HK-2 (cell line): ENCODE measurements at regions not wholly inside any gene's neighbourhood (a gene's known extent, or its start where the extent isn't known, plus 50 kb on each side); places are given as distances from the start of the nearest gene placed in this dataset.

Experiments used
- DNase-seq: peaks from one replicate; pipeline ENCODE4 v3.0.0-alpha.2; 2018; ENCODE audit not compliant: unreplicated experiment

DNA sequence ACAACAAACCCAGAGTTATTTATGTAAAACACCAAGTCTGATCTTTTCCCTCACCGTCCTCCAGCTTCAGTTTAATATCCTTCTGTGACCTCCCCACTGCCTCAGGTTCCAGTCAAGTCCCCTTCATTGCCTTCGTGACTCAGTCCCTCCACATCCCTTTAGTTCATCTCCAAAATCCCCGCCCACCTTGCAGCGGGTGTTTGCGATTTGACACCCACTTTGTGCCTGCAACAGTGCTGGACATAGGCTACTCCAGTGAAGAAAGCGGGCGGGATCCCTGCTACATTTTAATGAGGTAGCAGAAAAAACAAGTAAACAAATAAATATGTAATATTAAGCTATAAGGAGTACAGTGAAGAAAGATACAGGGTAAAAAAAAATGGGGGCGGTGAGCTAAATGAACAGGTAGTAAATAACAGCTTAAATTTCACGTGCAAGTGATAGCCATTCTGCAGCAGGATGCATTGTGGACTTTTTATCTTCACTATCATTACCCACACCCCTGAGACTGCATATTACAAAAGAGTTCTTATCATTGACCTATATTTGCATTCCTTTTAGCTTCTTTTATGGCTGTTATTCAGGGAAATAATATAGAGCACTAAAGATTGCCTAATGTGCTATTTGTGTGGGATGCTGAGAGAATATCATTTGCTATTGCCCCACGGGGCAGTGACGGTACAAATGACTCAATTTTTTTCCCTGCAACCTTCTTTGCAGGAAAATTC lies 222.8 kb upstream of the NUDT4 start:
- no peak for DNase-seq

DNA sequence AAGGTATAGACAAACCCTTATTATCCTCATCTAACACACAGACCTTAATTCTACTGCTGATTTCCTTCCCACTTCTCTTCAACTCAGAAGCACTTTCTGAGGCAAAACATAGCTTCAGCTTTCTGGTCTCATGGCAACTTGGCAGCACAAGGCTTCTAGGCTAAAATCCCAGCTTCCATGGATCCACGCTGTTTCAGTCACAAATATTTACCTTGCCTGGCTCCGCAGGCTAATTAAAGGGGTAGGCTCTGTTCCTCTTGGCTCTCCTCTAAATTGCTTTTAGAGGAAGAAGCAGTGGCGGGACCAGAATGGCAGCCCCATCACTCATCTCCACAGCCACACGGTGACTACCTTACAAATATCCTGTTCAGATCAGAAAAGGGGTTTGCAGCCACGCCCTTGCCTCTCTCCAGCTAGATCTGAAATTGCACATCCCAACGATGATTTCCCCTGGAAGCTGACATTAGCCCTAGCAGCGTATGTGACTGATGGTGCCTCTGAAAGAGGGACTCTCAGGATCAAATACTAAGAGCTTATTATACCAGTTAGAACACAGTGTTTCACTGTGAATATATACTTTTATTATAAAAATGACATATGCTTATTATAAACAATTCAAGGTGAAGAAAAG lies 221.5 kb upstream of the NUDT4 start:
- DNase-seq, result no peak

DNA sequence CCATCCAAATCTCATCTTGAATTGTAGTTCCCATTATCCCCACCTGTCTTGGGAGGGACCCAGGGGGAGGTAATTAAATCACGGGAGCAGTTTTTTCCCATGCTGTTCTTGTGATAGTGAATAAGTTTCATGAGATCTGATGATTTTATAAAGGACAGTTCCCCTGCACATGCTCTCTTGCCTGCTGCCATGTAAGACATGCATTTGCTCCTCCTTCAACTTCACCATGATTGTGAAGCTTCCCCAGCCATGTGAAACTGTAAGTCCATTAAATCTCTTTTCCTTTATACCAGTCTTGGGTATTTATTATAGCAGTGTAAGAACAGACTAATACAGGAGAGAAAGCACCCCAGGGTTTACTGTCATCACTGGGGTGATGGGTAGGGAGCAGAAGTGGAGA lies 220.4 kb upstream of the NUDT4 start:
- DNase-seq, result no peak

DNA sequence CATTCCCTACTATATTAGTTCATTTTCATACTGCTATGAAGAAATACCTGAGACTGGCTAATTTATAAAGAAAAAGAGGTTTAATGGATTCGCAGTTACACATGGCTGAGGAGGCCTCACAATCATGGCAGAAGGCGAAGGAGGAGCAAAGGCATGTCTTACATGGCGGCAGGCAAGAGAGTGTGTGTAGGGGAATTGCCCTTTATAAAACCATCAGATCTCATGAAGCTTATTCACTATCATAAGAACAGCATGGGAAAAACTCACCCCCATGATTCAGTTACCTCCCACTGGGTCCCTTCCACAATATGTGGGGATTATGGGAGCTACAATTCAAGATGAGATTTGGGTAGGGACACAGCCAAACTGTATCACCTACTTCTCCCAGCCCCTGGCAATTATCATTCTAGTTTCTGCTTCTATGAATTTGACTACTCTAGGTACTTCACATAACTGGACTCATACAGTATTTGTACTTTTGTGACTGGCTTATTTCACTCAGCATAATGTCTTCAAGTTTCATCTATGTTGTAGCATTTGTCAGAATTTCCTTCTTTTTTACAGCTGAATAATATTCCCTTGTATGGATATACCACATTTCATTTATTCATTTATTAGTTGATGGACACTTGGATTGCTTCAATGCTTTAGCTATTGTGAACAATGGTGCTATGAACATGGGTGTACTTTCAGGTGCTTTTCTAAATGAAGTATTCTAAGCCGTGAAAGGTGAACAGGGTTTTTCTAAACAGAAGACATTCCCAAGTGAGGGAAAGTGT lies 219.5 kb upstream of the NUDT4 start:
- DNase-seq, result no peak

DNA sequence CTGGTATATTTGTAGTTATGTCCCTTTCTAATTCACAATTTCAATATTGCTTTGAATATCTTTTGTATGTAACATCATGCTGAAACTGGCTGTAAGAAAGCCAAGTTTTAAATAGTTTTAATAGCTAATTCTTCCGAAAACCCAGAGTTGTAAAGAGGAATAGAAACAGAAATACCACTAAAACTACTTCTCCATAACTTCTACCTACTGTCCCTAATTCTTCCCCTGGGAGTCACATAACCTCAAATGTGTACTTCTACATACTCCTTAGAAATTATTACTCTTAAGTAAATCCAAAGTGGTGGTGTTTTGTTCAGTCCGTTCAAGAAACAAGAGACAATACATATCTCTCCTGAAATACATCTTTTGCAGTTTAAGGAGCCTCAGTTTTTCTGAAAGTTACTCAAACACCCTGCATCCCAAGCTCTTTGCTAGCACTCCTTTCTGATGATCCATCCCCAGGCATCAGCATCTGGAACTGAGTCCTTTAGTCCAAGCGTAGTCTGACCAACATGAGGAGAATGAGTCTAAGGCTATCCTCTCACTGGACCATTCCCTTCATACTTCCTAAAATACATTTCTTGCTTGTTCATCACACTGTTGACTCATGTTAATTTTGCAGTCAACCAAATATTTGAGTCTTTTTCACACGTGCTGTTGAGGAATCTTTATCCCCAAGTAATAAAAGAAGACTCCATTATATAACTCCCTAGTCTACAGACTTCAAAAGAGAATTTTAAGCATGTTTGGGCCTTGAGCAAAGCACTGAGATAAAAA lies 214.3 kb upstream of the NUDT4 start:
- no peak for DNase-seq

DNA sequence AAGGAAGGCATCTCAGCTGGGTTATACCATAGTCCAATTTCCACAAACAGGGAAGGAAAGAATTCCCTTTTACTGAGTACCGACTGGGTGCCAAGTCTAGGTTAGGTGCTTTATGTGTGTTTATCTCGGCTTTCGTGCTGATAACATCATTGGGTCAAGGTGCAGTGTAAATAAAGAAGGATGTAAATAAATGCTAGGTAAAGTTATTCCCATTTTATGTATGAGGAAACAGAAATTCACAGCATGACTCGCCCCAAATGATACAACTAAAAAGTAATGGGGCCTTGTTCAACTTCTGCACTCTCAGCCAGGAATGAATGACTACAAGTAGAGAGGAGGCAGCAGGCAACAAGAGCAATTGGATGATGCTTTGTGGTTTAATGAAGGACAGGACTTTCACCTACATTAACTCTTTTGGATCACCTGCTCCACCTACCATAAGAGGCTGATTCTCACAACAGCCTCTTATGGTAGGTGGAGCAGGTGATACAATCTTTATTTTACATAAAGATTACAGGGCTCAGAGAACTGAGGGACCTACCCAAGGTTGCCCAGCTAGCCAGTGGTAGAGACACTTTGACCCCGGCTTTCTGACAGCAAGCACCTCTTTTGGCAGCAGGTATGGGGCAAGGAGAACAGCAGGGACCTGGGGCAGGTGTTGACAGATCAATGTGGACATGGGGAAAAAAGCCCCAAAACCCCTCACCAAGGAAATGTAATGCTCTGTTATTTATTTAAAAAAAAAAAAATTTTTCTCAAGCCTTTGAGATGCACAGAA lies 213.4 kb upstream of the NUDT4 start:
- DNase-seq, result no peak

DNA sequence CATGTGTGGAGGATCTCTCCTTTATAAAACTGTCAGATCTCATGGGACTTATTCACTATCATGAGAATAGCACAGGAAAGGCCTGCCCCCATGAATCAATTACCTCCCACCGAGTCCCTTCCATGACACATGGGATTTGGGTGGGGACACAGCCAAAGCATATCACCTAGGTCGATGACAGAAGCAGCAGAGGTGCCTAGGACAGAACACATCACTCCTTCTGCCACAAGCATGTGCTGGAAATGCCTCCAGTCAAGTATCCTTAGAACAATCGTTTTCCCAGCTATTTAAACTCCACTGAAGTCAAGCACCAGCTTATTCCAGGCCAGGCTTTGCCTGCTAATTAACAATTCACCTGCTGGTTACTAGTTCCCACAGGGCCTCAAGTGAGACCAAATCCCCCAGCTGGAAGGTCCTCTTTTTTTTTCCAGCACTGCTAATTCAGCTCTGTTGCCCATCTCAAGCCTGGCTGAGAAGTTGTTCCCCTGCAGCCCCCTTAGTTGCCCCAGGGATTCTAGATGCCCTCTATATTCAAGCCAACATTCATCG lies 212.3 kb upstream of the NUDT4 start:
- DNase-seq, result no peak

DNA sequence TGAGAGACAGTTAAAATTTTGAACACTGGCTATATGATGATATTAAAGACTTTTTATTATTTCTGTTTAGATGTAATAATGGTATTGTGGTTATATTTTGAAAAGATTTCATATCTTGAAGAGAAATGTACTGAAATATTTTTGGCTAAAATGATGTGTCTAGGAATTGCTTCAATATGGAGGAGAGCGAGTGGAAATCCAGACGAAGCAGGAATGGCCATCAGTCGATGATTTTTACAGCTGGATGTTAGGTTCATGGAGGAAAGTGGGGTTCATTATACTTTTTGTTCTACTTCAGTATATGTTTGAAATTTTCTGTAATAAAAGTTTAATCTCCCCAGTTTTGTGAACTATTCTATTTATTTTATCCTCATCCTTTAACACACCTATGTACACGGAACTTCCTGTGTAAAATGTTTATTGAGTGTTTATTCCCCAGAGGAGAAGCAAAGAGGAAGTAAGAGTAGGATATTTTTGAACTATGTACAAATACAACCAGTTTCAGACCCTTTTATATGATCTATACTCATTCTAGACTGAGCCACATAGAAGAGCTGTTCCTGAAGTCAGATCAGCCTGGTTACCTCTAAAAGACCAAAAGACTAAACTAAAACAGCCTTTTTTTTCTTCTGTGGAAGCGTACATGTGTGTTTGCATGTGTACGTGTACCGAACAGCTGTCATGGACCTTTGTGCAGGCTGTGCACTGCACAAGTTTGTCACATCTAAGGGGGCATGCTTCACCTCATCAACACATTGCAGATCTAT lies 211.0 kb upstream of the NUDT4 start:
- DNase-seq, result no peak

DNA sequence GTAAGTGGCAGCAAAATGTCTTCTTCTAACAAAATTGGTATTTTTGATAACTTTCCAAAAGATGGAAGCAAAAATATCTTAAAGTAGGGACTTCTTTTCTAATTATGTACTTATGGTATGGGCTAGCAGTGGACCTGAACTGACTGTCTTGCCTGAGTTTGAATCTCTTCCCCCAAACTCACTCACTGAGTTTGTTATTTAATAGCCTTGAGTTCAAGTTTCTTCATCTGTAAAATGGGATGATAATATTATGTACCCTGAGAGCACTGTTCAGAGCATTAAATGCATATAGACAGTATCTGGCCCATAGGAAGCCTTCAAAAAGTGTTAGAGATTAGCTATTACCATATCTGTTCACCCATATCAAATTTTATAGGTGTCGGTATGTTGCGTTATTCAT lies 210.4 kb upstream of the NUDT4 start:
- DNase-seq, result no peak

DNA sequence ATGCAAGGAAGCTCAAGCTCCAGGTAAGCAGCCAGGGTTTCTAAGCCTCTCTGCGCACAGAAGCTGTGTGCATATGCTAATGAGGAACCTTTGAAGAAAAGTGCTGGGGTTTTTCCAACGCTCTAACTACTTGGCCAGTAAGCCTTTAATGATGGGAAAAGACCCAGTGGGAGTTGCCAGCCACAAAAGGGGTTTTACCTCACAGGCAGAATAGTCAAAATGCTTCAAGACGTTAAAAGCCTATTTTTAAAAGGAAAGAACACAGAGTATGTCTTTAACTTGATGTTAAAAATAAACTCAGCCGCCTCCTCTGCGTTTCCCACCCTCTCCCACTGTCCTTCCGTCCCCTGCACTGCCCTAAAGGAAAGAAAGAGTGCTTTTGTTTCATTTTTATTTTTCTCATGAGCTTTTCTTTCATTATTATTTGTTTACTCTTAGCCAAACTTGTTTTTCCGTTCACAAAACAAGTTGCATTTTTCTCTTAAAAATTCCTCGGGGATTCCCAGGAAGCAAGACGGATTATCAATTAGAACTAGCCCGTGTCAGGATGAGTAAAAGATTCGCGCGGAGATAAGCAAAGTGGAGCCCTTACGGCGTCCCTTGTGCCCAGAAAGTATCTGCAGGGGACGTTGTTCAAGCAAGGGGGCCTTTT lies 209.8 kb upstream of the NUDT4 start:
- DNase-seq, result no peak

DNA sequence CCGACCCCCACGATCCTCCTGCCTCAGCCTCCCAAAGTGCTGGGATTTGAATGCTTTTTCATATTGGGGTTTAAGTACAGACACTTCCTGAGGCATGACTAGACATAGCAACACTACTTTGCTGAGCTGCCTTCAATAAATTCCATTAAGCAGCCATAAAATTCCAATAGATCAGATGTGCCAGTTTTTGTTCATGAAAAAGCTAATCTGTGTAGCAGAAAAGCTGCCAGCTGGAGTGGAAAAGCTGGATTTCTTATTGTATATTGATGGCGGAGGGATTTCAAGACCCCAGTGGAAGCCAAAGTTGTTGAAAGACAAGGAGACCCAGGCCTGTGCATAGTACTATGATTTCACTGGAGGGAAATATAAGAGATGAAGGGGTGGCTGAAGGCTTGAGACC lies 209.0 kb upstream of the NUDT4 start:
- no peak for DNase-seq

DNA sequence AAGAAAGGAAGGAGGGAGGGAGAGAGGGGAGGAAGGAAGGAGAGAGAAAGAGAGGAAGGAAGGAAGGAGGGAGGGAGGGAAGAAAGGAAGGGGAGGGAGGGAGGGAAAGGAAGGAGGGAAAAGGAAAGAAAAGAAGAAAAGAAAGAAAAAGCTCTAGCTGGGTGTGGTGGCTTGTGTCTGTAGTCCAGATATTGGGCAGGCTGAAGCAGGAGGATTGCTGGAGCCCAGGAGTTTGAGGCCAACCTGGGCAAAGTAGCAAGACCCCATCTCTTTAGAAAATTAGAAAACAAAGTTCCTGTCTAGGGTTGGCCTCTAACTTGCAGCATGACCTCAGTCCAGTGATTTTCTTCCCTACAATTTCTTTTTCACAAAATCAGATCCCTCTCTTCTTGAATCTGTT lies 208.2 kb upstream of the NUDT4 start:
- DNase-seq, result no peak

DNA sequence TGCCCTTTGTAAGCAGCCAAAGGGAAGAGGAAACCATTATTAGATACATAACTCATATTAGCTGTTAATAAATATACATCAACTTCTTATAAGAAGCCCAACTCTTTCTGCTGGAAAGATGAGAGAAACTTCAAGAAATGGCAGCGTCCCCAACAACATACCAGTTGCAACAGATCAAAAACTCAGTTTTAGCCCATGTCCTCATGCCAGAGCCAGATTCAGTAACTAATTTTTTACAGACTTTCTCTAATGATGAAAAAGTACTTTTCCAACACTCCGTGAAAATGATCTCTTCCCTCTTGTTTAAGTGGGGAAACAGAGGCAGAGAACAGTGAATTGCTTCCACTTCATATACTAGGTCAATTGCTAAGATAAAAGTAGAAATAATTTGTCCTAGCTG lies 206.8 kb upstream of the NUDT4 start:
- DNase-seq, result no peak

DNA sequence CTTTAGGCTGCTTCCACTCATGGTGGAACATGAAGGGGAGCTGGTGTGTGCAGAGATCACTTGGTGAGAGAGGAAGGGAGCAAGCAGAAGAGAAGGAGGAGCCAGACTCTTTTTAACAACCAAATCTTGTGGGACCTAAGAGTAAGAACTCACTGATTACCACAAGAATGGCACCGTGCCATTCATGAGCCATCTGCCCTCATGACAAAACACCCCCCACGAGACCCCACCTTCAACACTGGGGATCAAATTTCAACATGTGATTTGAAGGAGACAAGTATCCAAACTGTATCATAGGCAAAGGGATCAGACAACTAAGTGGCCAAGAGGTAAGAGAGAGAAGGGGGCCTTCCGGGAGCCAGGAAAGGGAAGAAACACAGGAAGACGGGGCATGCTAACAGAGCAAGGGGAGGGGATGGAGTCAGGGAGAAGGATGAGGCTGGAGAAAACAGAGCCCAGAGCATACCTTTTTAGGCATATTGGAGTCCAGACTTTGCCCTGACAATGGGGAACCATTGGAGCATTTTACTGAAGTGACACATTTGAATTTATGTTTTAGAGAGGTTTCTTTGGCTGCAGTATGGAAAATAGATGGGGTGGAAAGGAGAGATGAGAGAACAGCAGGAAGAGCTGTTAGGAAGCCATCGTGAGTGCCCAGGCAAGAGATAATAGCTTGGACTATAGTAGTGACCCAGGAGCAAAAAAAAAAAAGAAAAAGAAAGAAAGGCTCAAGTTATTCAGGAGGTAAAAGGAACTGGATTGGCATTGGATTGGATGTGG lies 204.4 kb upstream of the NUDT4 start:
- DNase-seq, result no peak

DNA sequence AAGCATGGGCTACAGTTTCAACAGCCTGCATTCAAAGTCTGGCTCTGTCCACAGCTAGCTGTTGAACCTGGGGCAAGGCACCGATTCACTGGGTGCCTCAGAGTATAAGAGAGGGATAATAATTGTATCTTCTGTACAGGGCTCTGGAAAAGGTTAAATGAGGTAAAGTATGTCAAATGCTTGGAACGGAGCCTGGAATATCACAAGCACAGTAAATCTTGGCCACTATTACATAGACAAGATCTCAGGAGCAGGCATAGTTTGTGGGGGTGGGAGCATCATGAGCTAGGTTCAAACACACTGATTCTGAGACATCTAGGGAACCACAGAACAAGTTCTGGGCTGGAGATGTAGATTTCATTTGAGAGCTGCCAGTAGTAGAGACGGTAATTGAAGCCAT lies 203.7 kb upstream of the NUDT4 start:
- no peak for DNase-seq

DNA sequence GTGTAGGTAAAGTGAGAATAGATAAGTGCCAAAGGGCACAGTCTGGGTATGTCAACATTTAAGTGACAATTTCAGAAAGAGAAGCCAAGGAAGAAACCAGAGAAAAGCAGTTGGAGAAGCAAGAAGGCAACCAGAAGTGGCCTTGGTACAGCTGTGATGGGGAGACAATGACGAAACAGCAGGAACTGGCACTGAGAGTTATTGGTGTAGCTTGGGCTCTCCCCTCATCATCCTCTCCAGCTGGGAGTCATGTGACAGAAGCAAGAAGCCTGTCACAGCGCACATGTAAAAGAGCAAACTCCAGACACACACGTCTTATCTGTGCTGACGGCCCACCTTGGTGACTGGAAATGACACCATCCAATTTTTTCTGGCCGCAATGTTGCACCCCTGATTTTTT lies 203.3 kb upstream of the NUDT4 start:
- no peak for DNase-seq

DNA sequence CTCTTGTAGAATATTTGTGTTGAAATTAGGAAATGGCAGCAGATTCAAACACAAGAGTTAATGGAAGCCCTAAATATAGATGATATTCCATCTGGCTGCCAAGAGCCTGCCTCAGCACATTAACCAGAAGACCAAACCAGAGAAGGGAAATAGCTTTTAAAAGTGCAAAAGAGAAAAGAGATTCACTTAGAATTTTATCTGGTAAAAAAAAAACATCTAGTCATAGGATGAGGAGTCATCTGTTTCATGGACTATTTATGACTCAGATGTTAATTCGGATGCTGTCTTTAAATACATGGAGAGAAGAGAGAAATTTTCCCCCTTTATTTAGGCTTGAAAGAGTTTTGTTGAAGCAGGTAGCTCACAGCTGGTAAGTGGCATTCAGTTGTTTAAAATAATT lies 201.6 kb upstream of the NUDT4 start:
- DNase-seq, result no peak

DNA sequence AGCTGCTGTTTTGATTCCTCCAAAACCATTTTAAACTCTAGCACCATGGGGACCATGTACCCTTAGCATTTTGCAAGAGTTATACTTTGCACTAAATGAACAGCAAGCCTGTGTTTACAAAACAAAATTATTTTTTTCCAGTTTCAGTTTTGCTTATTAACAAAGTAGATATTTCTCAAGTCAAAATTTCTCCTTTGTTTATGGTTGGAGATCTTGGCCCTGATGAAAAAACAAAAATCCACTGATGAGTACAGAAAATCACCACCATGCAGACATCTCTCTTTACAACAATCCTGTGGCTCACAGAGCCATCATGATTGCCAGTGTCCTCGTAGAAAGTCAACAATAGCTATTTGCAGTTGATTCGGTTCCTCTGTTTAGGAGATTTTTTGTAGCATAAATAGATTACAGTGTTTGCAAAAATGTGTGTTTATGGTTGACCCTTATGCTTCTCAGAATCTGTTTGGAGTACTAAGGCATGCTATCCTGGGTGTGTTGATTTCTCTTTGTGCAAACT lies 201.1 kb upstream of the NUDT4 start:
- no peak for DNase-seq
